ENCODE measurements at regions not wholly inside any gene's neighbourhood (a gene's known extent, or its start where the extent isn't known, plus 50 kb on each side); places are given as distances from the start of the nearest gene placed in this dataset.

DNA sequence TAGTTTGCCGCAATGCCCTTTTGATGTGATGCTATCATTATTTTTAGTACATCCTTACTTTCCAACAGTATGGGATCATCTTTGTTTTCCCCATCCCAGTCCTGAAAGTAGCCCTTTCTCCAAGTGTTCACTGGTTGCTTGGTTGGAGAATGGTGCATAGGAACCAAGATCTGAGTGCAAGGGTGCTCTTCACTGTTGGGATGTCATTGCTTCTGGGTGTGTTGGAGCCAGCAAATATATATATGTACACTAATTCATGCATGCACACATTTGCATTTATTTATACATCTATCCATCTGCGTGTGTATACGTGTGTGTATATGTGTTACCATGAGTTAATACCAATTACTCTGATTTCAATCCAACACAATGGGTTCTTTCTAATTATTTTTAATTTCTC, 64.1 kb upstream of the RFLNA start:
- Histone ChIP-seq H3K4me1 (peaks cover 7% of the 10 kb centered on the region), H3K4me3 (no peak overlapping the region), H3K9me3 (no peaks in the 10 kb centered on the region), H3K27me3 (no peaks in the 10 kb centered on the region), H3K27ac (no peak overlapping the region), H3K36me3 (no peaks in the 10 kb centered on the region)
- TF ChIP-seq, protein P1, sequence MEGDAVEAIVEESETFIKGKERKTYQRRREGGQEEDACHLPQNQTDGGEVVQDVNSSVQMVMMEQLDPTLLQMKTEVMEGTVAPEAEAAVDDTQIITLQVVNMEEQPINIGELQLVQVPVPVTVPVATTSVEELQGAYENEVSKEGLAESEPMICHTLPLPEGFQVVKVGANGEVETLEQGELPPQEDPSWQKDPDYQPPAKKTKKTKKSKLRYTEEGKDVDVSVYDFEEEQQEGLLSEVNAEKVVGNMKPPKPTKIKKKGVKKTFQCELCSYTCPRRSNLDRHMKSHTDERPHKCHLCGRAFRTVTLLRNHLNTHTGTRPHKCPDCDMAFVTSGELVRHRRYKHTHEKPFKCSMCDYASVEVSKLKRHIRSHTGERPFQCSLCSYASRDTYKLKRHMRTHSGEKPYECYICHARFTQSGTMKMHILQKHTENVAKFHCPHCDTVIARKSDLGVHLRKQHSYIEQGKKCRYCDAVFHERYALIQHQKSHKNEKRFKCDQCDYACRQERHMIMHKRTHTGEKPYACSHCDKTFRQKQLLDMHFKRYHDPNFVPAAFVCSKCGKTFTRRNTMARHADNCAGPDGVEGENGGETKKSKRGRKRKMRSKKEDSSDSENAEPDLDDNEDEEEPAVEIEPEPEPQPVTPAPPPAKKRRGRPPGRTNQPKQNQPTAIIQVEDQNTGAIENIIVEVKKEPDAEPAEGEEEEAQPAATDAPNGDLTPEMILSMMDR (IDR thresholded peaks at IDR 0.05) = no peak
- DNase-seq (no peak), ATAC-seq (no peak)
- intact Hi-C loops (cut with DNase I) = no loop called here

DNA sequence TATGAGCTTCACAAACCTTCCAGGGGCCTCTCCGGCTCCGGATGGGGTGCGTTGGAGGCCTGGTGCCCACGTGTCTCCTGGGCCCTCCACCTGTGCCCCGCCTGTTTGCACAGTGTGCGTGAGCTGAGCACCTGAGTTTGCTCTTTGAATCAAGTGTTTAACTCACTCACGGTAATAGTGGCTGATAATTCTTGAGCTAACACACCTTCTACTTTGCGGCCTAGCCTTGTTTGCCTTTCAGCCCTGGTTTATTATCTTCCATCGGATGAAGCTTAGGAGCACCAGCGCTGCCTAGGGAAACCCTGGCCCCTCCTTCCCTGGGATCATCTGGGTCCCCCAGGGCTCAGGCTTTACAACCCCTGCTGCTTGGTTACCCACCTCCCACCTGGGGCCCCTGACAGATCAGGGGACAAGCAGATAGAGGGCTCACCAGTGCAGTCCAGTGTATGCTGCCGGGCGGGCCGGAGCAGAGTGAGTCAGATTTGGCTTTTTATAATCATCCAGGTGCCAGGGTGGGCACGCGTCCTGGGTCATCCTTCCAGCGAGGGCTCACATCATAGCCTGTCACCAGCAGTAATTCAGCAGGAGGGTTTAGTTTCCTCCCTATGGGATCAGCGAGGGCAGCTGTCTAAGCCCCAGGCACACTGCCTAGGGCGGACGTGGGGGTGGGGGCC, 62.8 kb upstream of the RFLNA start:
- TF ChIP-seq, protein P1 (IDR thresholded peaks at IDR 0.05) = no peak
- ATAC-seq (peak; percentile 87), DNase-seq (peak; percentile 77)
- no peaks in the 10 kb centered on the region for H3K27me3 ChIP-seq
- peaks cover 7% of the 10 kb centered on the region for H3K4me1 ChIP-seq
- no peak overlapping the region for H3K4me3 ChIP-seq
- peak overlapping the region; percentile 47 for H3K27ac ChIP-seq
- intact Hi-C loops (cut with DNase I) = no loop called here
- H3K9me3 ChIP-seq = no peaks in the 10 kb centered on the region
- H3K36me3 ChIP-seq = no peaks in the 10 kb centered on the region

DNA sequence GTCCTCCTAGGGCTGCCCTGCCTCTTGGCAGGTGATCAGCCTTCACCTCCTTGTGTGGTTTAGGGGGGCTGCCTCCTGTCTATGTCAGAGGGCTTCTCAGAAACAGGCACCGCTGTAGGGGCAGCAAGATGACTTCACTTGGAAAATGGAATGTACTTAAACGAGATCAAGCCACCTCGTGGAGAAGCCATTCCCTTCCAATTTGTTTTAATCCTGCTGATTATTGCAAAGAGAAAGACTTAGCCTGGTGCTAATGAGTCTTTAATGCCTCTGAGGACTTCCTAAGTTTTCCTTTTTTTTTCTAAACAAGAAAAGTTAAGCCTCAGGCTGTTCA, 62.3 kb upstream of the RFLNA start:
- Histone ChIP-seq H3K27me3 (no peaks in the 10 kb centered on the region), H3K9me3 (no peaks in the 10 kb centered on the region), H3K27ac (peak overlapping the region; percentile 47), H3K4me1 (peaks cover 7% of the 10 kb centered on the region), H3K36me3 (no peaks in the 10 kb centered on the region), H3K4me3 (no peak overlapping the region)
- intact Hi-C loops (cut with DNase I) = no loop called here
- no peak for DNase-seq
- TF ChIP-seq, protein P1 (IDR thresholded peaks at IDR 0.05) = no peak
- ATAC-seq = no peak

DNA sequence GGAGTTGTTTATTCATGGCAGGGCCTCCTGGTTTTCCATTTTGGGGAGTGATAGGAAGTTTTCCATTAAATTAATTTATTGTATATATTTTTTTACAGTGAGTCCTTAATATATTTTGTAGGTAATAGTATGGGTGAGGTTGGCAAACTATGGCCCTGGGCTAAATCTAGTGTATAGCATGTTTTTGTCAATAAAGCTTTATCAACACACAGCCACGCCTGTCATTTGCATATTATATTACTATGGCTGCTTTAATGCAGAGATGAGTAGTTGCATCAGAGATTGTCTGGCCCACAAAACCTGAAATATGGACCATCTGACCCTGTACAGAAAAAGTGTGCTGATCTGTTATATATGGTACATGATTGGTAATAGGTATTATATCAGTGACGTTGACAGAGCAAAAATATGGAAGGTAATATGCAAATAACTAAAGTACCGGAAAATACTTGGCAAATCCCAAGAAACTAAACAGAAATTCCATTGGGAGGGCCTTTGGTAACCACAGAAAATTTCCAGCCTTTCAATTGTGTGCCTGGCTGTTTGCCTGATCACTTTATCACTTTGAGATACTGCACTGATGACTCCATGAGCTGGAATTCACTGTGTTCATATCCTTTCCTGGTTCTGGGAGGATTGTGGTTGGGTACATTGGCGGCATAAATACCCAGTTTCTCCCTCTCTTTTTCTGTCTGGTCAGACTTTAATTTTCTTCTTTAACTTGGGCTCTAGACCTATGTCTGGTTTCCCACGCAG, 61.7 kb upstream of the RFLNA start:
- Histone ChIP-seq H3K27me3 (no peaks in the 10 kb centered on the region), H3K36me3 (no peaks in the 10 kb centered on the region), H3K27ac (no peak overlapping the region), H3K4me3 (no peak overlapping the region), H3K4me1 (peaks cover 7% of the 10 kb centered on the region), H3K9me3 (no peaks in the 10 kb centered on the region)
- DNase-seq = no peak
- intact Hi-C loops (cut with DNase I) = no loop called here
- TF ChIP-seq, protein P1 (IDR thresholded peaks at IDR 0.05) = no peak
- no peak for ATAC-seq

DNA sequence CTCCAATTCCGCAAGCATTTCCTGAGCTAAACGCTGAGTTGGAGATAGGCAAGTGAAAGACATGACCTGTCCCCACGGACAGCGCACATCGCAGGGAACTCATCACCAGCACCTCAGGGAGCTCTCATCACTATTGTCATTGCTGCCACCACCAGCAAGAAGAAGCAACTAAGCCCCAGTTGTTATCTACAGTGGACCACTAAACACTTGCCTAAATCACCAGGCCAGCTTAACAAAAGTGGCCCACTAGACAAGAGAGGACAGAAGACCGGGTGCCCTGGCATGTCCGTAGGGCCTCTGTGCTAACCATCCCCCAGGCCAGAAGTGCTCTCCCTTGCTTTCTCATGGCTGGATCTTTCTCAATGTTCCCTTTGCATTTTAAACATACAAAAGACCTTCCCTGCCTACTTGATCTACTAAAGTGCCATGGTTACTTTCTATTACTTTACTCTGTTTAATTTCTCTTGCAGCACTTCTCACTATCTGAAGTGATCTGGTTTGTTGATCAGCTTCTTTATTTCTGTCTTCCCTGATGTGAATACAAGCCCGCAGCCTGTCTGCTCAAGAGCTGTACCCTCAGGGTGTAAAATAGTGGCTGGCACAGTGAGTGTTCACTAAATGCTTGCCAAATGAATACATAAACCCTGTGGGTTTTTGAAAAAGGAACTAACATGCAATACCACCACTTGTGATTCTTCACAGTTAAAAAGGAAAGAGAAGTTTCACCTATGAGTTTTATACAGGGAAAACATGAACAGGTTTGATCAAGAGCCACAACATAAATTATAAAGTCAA, 60.9 kb upstream of the RFLNA start:
- peak; percentile 15 for ATAC-seq
- intact Hi-C loops (cut with DNase I) = no loop called here
- H3K27ac ChIP-seq = no peak overlapping the region

More for the DNA sequence above, 60.9 kb upstream of the RFLNA start:
- no peaks in the 10 kb centered on the region for H3K36me3 ChIP-seq
- DNase-seq = no peak
- TF ChIP-seq, protein P1 (IDR thresholded peaks at IDR 0.05) = no peak
- no peaks in the 10 kb centered on the region for H3K9me3 ChIP-seq
- peaks cover 7% of the 10 kb centered on the region for H3K4me1 ChIP-seq
- H3K4me3 ChIP-seq = no peak overlapping the region
- H3K27me3 ChIP-seq = no peaks in the 10 kb centered on the region

Measured in upper lobe of right lung (tissue), 1 donor.